ENCODE measurements at regions not wholly inside any gene's neighbourhood (a gene's known extent, or its start where the extent isn't known, plus 50 kb on each side); places are given as distances from the start of the nearest gene placed in this dataset.

GRCh38 chr6:119514345-119514744 is 164.8 kb upstream of the MAN1A1 start:
- TF ChIP-seq CTCF (IDR thresholded peaks at IDR 0.05; ENCODE audit: insufficient read depth, low read depth, low read length) = no peak
- Histone ChIP-seq H3K27me3 (ENCODE audit: control insufficient read depth, insufficient read depth, low read length) (no peaks in the 10 kb centered on the region), H3K4me3 (ENCODE audit: low read depth, low read length) (no peak overlapping the region), H3K36me3 (ENCODE audit: control insufficient read depth, insufficient read depth, low read length) (no peaks in the 10 kb centered on the region)
- DNase-seq (ENCODE audit: low read depth) = no peak
- ChIA-PET POLR2A (no interaction called here), CTCF (interaction anchor here (0.6 kb wide), 1 partner anchor 10 kb away, joined by 3 read pairs; no protein-coding TSS in a partner anchor)

GRCh38 chr6:119511024-119511423 is 161.5 kb upstream of the MAN1A1 start:
- CTCF ChIA-PET = interaction anchor here (0.9 kb wide), 1 partner anchor 30 kb away, joined by 3 read pairs; no protein-coding TSS in a partner anchor
- POLR2A ChIA-PET = no interaction called here
- no peak for DNase-seq (ENCODE audit: low read depth)
- no peak overlapping the region for H3K4me3 ChIP-seq (ENCODE audit: low read depth, low read length)
- no peaks in the 10 kb centered on the region for H3K36me3 ChIP-seq (ENCODE audit: control insufficient read depth, insufficient read depth, low read length)
- no peaks in the 10 kb centered on the region for H3K27me3 ChIP-seq (ENCODE audit: control insufficient read depth, insufficient read depth, low read length)
- no peak for TF ChIP-seq CTCF (IDR thresholded peaks at IDR 0.05; ENCODE audit: insufficient read depth, low read depth, low read length)

GRCh38 chr6:119510246-119510645 is 160.7 kb upstream of the MAN1A1 start:
- Histone ChIP-seq H3K4me3 (ENCODE audit: low read depth, low read length) (no peak overlapping the region), H3K36me3 (ENCODE audit: control insufficient read depth, insufficient read depth, low read length) (no peaks in the 10 kb centered on the region), H3K27me3 (ENCODE audit: control insufficient read depth, insufficient read depth, low read length) (no peaks in the 10 kb centered on the region)
- DNase-seq (ENCODE audit: low read depth) = no peak
- CTCF ChIA-PET = no interaction called here
- POLR2A ChIA-PET = no interaction called here
- no peak for TF ChIP-seq CTCF (IDR thresholded peaks at IDR 0.05; ENCODE audit: insufficient read depth, low read depth, low read length)

- Histone ChIP-seq H3K27me3 (ENCODE audit: control insufficient read depth, insufficient read depth, low read length) (no peaks in the 10 kb centered on the region), H3K36me3 (ENCODE audit: control insufficient read depth, insufficient read depth, low read length) (no peaks in the 10 kb centered on the region), H3K4me3 (ENCODE audit: low read depth, low read length) (no peak overlapping the region)
- DNase-seq (ENCODE audit: low read depth) = no peak
- TF ChIP-seq CTCF (IDR thresholded peaks at IDR 0.05; ENCODE audit: insufficient read depth, low read depth, low read length) = no peak
- CTCF ChIA-PET = no interaction called here
- POLR2A ChIA-PET = no interaction called here
Observed at GRCh38 chr6:119506631-119507174, 157.1 kb upstream of the MAN1A1 start.

- CTCF ChIA-PET = no interaction called here
- TF ChIP-seq CTCF (IDR thresholded peaks at IDR 0.05; ENCODE audit: insufficient read depth, low read depth, low read length) = no peak
- DNase-seq (ENCODE audit: low read depth) = no peak
- H3K27me3 ChIP-seq (ENCODE audit: control insufficient read depth, insufficient read depth, low read length) = no peaks in the 10 kb centered on the region
- H3K36me3 ChIP-seq (ENCODE audit: control insufficient read depth, insufficient read depth, low read length) = no peaks in the 10 kb centered on the region
- POLR2A ChIA-PET = no interaction called here
- H3K4me3 ChIP-seq (ENCODE audit: low read depth, low read length) = no peak overlapping the region
Observed at GRCh38 chr6:119501798-119502483, 152.4 kb upstream of the MAN1A1 start.
